WTC11 (cell line): ENCODE measurements at regions not wholly inside any gene's neighbourhood (a gene's known extent, or its start where the extent isn't known, plus 50 kb on each side); places are given as distances from the start of the nearest gene placed in this dataset.

ENCODE experiments used
- AFF4 ChIP-seq: sonication (generic); formaldehyde crosslinking; IDR thresholded peaks from 2 replicates; pipeline ENCODE4 v1.8.1; 2023; ENCODE audit warnings: mild to moderate bottlenecking, missing genetic modification reagents, borderline replicate concordance
- ATF2 ChIP-seq: sonication (generic); formaldehyde crosslinking; IDR thresholded peaks from 2 replicates; pipeline ENCODE4 v1.8.1; 2022; ENCODE audit warnings: low read depth, missing genetic modification reagents, borderline replicate concordance
- CTCF ChIP-seq: fragments of 200-600 bp; IDR thresholded peaks from 2 replicates; pipeline ENCODE4 v1.8.0; 2022; ENCODE audit warnings: antibody characterized with exemption
- E2F1 ChIP-seq: sonication (generic); formaldehyde crosslinking; IDR thresholded peaks from 2 replicates; pipeline ENCODE4 v1.8.0; 2022; ENCODE audit warnings: mild to moderate bottlenecking, missing genetic modification reagents
- JAZF1 ChIP-seq: fragments of 250-450 bp; sonication (Bioruptor Pico); IDR thresholded peaks from 2 replicates; pipeline ENCODE4 v1.9.0; 2021; ENCODE audit warnings: moderate library complexity, mild to moderate bottlenecking, inconsistent platforms
- KAT7 ChIP-seq: sonication (generic); formaldehyde crosslinking; IDR thresholded peaks from 2 replicates; pipeline ENCODE4 v1.8.1; 2023; ENCODE audit warnings: missing genetic modification reagents, mild to moderate bottlenecking, borderline replicate concordance
- MAX ChIP-seq: sonication (generic); formaldehyde crosslinking; IDR thresholded peaks from 2 replicates; pipeline ENCODE4 v1.8.0; 2022; ENCODE audit warnings: mild to moderate bottlenecking, missing genetic modification reagents
- NR3C1 ChIP-seq: sonication (generic); formaldehyde crosslinking; conservative IDR thresholded peaks from 2 replicates; pipeline ENCODE4 v1.8.1; 2023; ENCODE audit warnings: low read depth, mild to moderate bottlenecking, missing genetic modification reagents
- SOX15 ChIP-seq: fragments of 250-450 bp; sonication (Bioruptor Pico); IDR thresholded peaks from 2 replicates; pipeline ENCODE4 v1.9.0; 2021; ENCODE audit warnings: mild to moderate bottlenecking
- TEAD1 ChIP-seq: sonication (generic); formaldehyde crosslinking; IDR thresholded peaks from 2 replicates; pipeline ENCODE4 v1.8.0; 2022; ENCODE audit warnings: mild to moderate bottlenecking, missing genetic modification reagents
- ZNF512 ChIP-seq: sonication (generic); formaldehyde crosslinking; IDR thresholded peaks from 2 replicates; pipeline ENCODE4 v1.8.1; 2022; ENCODE audit warnings: missing genetic modification reagents, borderline replicate concordance
- TF ChIP-seq, protein P1 (sequence below): sonication (generic); formaldehyde crosslinking; IDR thresholded peaks from 2 replicates; pipeline ENCODE4 v1.8.1; 2022; ENCODE audit warnings: mild to moderate bottlenecking, moderate library complexity, missing genetic modification reagents

DNA sequence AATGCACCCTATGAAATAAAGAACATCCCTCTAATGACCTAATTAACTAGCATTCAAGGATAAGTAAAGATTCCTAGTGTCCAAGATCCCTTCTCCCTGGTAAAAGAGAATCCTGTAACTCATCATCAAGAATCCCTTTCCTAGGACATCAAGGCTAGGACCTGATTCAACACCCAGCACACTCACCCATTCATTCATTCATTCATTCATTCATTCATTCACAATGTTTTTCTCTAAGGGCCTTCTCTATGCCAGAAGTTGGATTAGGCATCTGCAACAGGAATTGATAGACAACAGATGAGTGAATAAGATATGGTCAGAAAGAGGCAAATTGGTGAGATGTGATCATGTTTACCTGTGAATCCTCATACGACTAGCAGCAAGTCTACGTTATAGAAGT, 126.8 kb downstream of the OSR1 start:
- no peak for TF ChIP-seq SOX15 (CRISPR knock-in tag)
- TF ChIP-seq KAT7 (CRISPR knock-in tag): no peak
- TF ChIP-seq CTCF: no peak
- TF ChIP-seq JAZF1: no peak
- TF ChIP-seq MAX (CRISPR knock-in tag): no peak
- no peak for TF ChIP-seq ATF2 (CRISPR knock-in tag)
- TF ChIP-seq E2F1: no peak
- TF ChIP-seq TEAD1 (CRISPR knock-in tag): no peak
- no peak for TF ChIP-seq NR3C1 (CRISPR knock-in tag)
- TF ChIP-seq, protein P1, sequence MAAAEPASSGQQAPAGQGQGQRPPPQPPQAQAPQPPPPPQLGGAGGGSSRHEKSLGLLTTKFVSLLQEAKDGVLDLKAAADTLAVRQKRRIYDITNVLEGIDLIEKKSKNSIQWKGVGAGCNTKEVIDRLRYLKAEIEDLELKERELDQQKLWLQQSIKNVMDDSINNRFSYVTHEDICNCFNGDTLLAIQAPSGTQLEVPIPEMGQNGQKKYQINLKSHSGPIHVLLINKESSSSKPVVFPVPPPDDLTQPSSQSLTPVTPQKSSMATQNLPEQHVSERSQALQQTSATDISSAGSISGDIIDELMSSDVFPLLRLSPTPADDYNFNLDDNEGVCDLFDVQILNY (CRISPR knock-in tag): no peak
- TF ChIP-seq ZNF512 (CRISPR knock-in tag): no peak
- no peak for TF ChIP-seq AFF4 (CRISPR knock-in tag)
